ENCODE measurements at regions not wholly inside any gene's neighbourhood (a gene's known extent, or its start where the extent isn't known, plus 50 kb on each side); places are given as distances from the start of the nearest gene placed in this dataset.

GRCh38 chr14:101654051-101654450 is 92.8 kb downstream of the DIO3 start:
- no peak for TF ChIP-seq CTCF (IDR thresholded peaks at IDR 0.05; ENCODE audit: insufficient read depth, low read length, poor library complexity, severe bottlenecking)
- no peak for TF ChIP-seq EZH2phosphoT487 (conservative IDR thresholded peaks at IDR 0.05; ENCODE audit: low read length)
